WTC11 (cell line): ENCODE measurements at regions not wholly inside any gene's neighbourhood (a gene's known extent, or its start where the extent isn't known, plus 50 kb on each side); places are given as distances from the start of the nearest gene placed in this dataset.

Experiments
- CTCF ChIP-seq: fragments of 200-600 bp; IDR thresholded peaks from 2 replicates; pipeline ENCODE4 v1.8.0; 2022; ENCODE audit warnings: antibody characterized with exemption
- JUN ChIP-seq: sonication (generic); formaldehyde crosslinking; IDR thresholded peaks from 2 replicates; pipeline ENCODE4 v1.8.0; 2023; ENCODE audit warnings: mild to moderate bottlenecking, missing genetic modification reagents
- PREB ChIP-seq: sonication (generic); formaldehyde crosslinking; IDR thresholded peaks from 2 replicates; pipeline ENCODE4 v1.8.1; 2022; ENCODE audit warnings: mild to moderate bottlenecking, missing genetic modification reagents, moderate library complexity, borderline replicate concordance
- ZBTB21 ChIP-seq: sonication (generic); formaldehyde crosslinking; IDR thresholded peaks from 2 replicates; pipeline ENCODE4 v1.8.1; 2023; ENCODE audit warnings: mild to moderate bottlenecking, missing genetic modification reagents, borderline replicate concordance
- TF ChIP-seq, protein P1 (sequence below): sonication (generic); formaldehyde crosslinking; IDR thresholded peaks from 2 replicates; pipeline ENCODE4 v1.8.0; 2022; ENCODE audit warnings: mild to moderate bottlenecking, missing genetic modification reagents

DNA sequence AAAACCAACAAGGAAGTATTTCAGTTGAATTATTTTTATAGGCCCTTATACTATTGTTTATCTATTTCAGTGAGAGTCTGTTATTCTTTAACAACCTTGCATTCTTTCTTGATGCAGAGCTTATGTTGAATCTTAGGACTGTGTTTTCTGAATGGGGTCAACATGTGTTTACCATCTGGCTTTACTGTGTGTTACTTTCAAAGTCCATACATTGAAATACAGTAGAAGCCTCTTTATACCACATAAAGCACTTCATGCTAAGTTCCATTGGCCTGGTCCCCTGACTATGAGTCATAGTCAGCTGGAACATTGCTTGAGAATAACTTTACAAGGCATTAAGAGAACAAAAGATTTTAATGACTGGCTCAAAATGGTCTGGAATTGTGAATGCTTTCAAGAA, 152.6 kb downstream of the GASK1B start:
- TF ChIP-seq CTCF (no peak), PREB (CRISPR knock-in tag) (no peak), JUN (CRISPR knock-in tag) (no peak), ZBTB21 (no peak)
- TF ChIP-seq, protein P1, sequence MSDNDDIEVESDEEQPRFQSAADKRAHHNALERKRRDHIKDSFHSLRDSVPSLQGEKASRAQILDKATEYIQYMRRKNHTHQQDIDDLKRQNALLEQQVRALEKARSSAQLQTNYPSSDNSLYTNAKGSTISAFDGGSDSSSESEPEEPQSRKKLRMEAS (CRISPR knock-in tag), result no peak
